Activated CD8-positive, alpha-beta memory T cell treated with anti-CD3 and anti-CD28 coated beads for 1 hour (primary cell): ENCODE measurements at regions not wholly inside any gene's neighbourhood (a gene's known extent, or its start where the extent isn't known, plus 50 kb on each side); places are given as distances from the start of the nearest gene placed in this dataset.
"Not testable (repeated sequence)": the region's sequence is repeated elsewhere in the genome, so short reads cannot be mapped to it uniquely, and the experiment has no call there.

Source experiments
- DNase-seq, 2 donors: peaks; one replicate each; pipeline ENCODE4 v3.0.0-alpha.2; 2020; ENCODE audit warnings: low read depth in 1 of 2; ENCODE audit errors: extremely low read depth in 1 of 2

- DNase-seq = no peak
These were observed 233.3 kb upstream of the SSTR1 start for GRCh38 chr14:37974421-37974820.

GRCh38 chr14:37977481-37977880, 230.2 kb upstream of the SSTR1 start:
- no peak for DNase-seq

GRCh38 chr14:37985826-37986470, 221.8 kb upstream of the SSTR1 start:
- DNase-seq = peak; percentile 19 to 24

GRCh38 chr14:37988472-37988871, 219.2 kb upstream of the SSTR1 start:
- DNase-seq = no peak

- no peak for DNase-seq
These were observed 216.7 kb upstream of the SSTR1 start for GRCh38 chr14:37991027-37991426.

GRCh38 chr14:37992499-37992898, 215.2 kb upstream of the SSTR1 start:
- DNase-seq = no peak

- DNase-seq = no peak
These were observed 212.8 kb upstream of the SSTR1 start for GRCh38 chr14:37994846-37995372.

GRCh38 chr14:37997017-37997416, 210.7 kb upstream of the SSTR1 start:
- DNase-seq = no peak

- DNase-seq = no peak
These were observed 207.4 kb upstream of the SSTR1 start for GRCh38 chr14:38000340-38000739.

- DNase-seq = no peak
These were observed 206.2 kb upstream of the SSTR1 start for GRCh38 chr14:38001501-38001900.

- no peak for DNase-seq
These were observed 203.7 kb upstream of the SSTR1 start for GRCh38 chr14:38003746-38004609.

- no peak for DNase-seq
These were observed 203.2 kb upstream of the SSTR1 start for GRCh38 chr14:38004610-38004879.

GRCh38 chr14:38011156-38011555, 196.5 kb upstream of the SSTR1 start:
- DNase-seq = not testable (repeated sequence)

GRCh38 chr14:38012056-38012455, 195.6 kb upstream of the SSTR1 start:
- no peak for DNase-seq

GRCh38 chr14:38016497-38016896, 191.2 kb upstream of the SSTR1 start:
- DNase-seq = no peak

- DNase-seq = no peak
These were observed 185.8 kb upstream of the SSTR1 start for GRCh38 chr14:38021861-38022260.

- no peak for DNase-seq
These were observed 184.9 kb upstream of the SSTR1 start for GRCh38 chr14:38022775-38023174.

- DNase-seq = no peak
These were observed 169.5 kb upstream of the SSTR1 start for GRCh38 chr14:38038171-38038570.

- no peak for DNase-seq
These were observed 168.7 kb upstream of the SSTR1 start for GRCh38 chr14:38038986-38039385.

- DNase-seq = no peak
These were observed 168.2 kb upstream of the SSTR1 start for GRCh38 chr14:38039496-38039895.

GRCh38 chr14:38040411-38040810, 167.3 kb upstream of the SSTR1 start:
- no peak for DNase-seq

- DNase-seq = no peak
These were observed 165.4 kb upstream of the SSTR1 start for GRCh38 chr14:38042322-38042721.
